GM21529 (cell line): ENCODE measurements at regions not wholly inside any gene's neighbourhood (a gene's known extent, or its start where the extent isn't known, plus 50 kb on each side); places are given as distances from the start of the nearest gene placed in this dataset.
A peak's percentile ranks its signal among the peaks of the same experiment; 100 is the strongest.

ENCODE experiments used
- ATAC-seq: cut with Tn5 transposase; IDR thresholded peaks from one replicate; pipeline ENCODE4 v1.9.1; 2021; ENCODE audit not compliant: unreplicated experiment

GRCh38 chr12:92370828-92371227, 225.2 kb upstream of the BTG1 start:
- ATAC-seq, result peak; percentile 60

- no peak for ATAC-seq
Measured at GRCh38 chr12:92369636-92370035, 224.0 kb upstream of the BTG1 start.

GRCh38 chr12:92369056-92369455, 223.4 kb upstream of the BTG1 start:
- ATAC-seq, result no peak

GRCh38 chr12:92365836-92366235, 220.2 kb upstream of the BTG1 start:
- no peak for ATAC-seq

GRCh38 chr12:92365333-92365732, 219.7 kb upstream of the BTG1 start:
- peak; percentile 20 for ATAC-seq

- peak; percentile 68 for ATAC-seq
Measured at GRCh38 chr12:92363295-92364146, 217.9 kb upstream of the BTG1 start.

- peak; percentile 44 for ATAC-seq
Measured at GRCh38 chr12:92362785-92363184, 217.1 kb upstream of the BTG1 start.

GRCh38 chr12:92362126-92362525, 216.5 kb upstream of the BTG1 start:
- ATAC-seq, result no peak

- no peak for ATAC-seq
Measured at GRCh38 chr12:92360543-92360942, 214.9 kb upstream of the BTG1 start.

- no peak for ATAC-seq
Measured at GRCh38 chr12:92359581-92360209, 214.0 kb upstream of the BTG1 start.

- no peak for ATAC-seq
Measured at GRCh38 chr12:92357584-92358261, 212.1 kb upstream of the BTG1 start.

- ATAC-seq, result no peak
Measured at GRCh38 chr12:92356425-92356824, 210.8 kb upstream of the BTG1 start.

GRCh38 chr12:92349635-92350034, 204.0 kb upstream of the BTG1 start:
- no peak for ATAC-seq

- ATAC-seq, result no peak
Measured at GRCh38 chr12:92342574-92342973, 196.9 kb upstream of the BTG1 start.

- peak; percentile 78 for ATAC-seq
Measured at GRCh38 chr12:92341065-92341668, 195.5 kb upstream of the BTG1 start.

GRCh38 chr12:92340441-92341064, 194.9 kb upstream of the BTG1 start:
- no peak for ATAC-seq

GRCh38 chr12:92340003-92340402, 194.4 kb upstream of the BTG1 start:
- no peak for ATAC-seq

- no peak for ATAC-seq
Measured at GRCh38 chr12:92339198-92339821, 193.7 kb upstream of the BTG1 start.

- ATAC-seq, result no peak
Measured at GRCh38 chr12:92338671-92339070, 193.0 kb upstream of the BTG1 start.

GRCh38 chr12:92338102-92338501, 192.5 kb upstream of the BTG1 start:
- no peak for ATAC-seq

- no peak for ATAC-seq
Measured at GRCh38 chr12:92337128-92337527, 191.5 kb upstream of the BTG1 start.
